BE2C (cell line): ENCODE measurements at regions not wholly inside any gene's neighbourhood (a gene's known extent, or its start where the extent isn't known, plus 50 kb on each side); places are given as distances from the start of the nearest gene placed in this dataset.

ENCODE experiments used
- DNase-seq: peaks from one replicate; pipeline ENCODE4 v3.0.0-alpha.2; 2020
- H3K27me3 ChIP-seq: fragments of 250-450 bp; sonication (Bioruptor Pico); 2 replicates; pipeline ENCODE4 v1.5.1; 2020; ENCODE audit warnings: mild to moderate bottlenecking
- H3K36me3 ChIP-seq: fragments of 250-450 bp; sonication (Bioruptor Pico); 2 replicates; pipeline ENCODE4 v1.5.1; 2020; ENCODE audit warnings: mild to moderate bottlenecking
- H3K4me1 ChIP-seq: fragments of 250-450 bp; sonication (Bioruptor Pico); 2 replicates; pipeline ENCODE4 v1.5.1; 2020
- H3K4me3 ChIP-seq: 2 replicates; pipeline ENCODE4 v1.5.1; 2011; ENCODE audit warnings: low read depth, low read length
- H3K9me3 ChIP-seq: fragments of 250-450 bp; sonication (Bioruptor Pico); 2 replicates; pipeline ENCODE4 v1.5.1; 2020
- TF ChIP-seq, protein P1 (sequence below): IDR thresholded peaks from 2 replicates; pipeline ENCODE4 v1.5.1; 2012; ENCODE audit warnings: mild to moderate bottlenecking, low read depth, low read length

DNA sequence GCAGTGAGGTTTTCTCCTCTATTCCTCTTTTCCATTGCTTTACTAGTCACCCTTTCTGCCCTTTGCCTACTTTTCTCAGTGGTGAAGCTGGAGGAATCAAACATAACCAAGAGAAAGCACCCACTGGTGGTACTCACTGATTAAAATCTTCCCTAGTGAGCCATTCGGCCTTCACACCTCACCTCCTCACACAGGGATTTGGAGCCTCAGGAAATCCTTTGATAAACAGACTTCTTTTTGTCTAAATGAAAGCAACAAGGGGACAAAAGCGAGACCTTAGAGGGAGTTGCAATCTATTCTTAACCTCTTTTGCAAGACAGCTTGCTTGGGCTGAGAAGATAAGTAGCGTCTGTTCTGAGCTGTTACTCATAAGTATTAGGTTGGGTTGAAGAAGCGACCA, 572.6 kb downstream of the ZNF674 start:
- TF ChIP-seq, protein P1, sequence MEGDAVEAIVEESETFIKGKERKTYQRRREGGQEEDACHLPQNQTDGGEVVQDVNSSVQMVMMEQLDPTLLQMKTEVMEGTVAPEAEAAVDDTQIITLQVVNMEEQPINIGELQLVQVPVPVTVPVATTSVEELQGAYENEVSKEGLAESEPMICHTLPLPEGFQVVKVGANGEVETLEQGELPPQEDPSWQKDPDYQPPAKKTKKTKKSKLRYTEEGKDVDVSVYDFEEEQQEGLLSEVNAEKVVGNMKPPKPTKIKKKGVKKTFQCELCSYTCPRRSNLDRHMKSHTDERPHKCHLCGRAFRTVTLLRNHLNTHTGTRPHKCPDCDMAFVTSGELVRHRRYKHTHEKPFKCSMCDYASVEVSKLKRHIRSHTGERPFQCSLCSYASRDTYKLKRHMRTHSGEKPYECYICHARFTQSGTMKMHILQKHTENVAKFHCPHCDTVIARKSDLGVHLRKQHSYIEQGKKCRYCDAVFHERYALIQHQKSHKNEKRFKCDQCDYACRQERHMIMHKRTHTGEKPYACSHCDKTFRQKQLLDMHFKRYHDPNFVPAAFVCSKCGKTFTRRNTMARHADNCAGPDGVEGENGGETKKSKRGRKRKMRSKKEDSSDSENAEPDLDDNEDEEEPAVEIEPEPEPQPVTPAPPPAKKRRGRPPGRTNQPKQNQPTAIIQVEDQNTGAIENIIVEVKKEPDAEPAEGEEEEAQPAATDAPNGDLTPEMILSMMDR = no peak

GRCh38 chrX:45959567-45959966, 585.7 kb downstream of the ZNF674 start:
- H3K4me1 ChIP-seq = no peaks in the 10 kb centered on the region
- H3K9me3 ChIP-seq = no peaks in the 10 kb centered on the region
- TF ChIP-seq, protein P1 = no peak
- H3K36me3 ChIP-seq = no peaks in the 10 kb centered on the region
- H3K27me3 ChIP-seq = no peaks in the 10 kb centered on the region
- H3K4me3 ChIP-seq = no peak overlapping the region
- DNase-seq = no peak

More for the DNA sequence above, 572.6 kb downstream of the ZNF674 start:
- Histone ChIP-seq H3K36me3 (no peaks in the 10 kb centered on the region), H3K27me3 (no peaks in the 10 kb centered on the region), H3K4me3 (no peak overlapping the region), H3K9me3 (no peaks in the 10 kb centered on the region), H3K4me1 (no peaks in the 10 kb centered on the region)
- DNase-seq = no peak

DNA sequence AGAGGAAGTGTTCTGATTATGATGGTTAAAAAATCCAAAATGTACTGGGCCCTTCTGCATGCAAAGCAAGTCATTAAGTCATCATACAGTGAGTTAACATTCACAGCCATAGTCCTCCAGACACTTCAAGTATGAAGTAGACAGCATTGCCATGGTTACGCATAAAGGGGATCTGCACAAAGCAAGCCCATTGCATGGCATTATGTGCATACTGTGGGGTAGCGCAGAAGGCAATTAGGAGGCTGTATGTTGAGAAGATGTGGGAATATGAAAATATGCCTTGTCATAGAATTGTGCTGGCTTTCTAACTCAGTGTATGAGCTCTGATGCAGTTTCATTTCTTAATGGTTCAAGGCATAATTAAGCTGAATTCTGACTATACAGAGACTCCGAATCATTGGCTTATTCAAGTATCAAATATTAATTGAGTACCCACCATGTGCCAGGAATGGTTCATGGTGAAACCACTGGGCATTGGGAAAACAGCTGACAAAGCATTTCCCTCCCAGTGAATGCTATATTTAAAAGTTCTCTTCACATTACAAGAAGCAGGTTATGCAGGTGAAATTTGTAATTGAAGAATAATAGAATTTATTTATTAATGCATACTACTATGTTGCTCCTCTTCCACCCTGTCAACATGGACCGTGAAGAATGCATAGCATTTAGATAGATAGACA, 588.9 kb downstream of the ZNF674 start:
- H3K36me3 ChIP-seq = no peaks in the 10 kb centered on the region
- H3K4me3 ChIP-seq = no peak overlapping the region
- no peaks in the 10 kb centered on the region for H3K4me1 ChIP-seq
- TF ChIP-seq, protein P1 = no peak
- no peaks in the 10 kb centered on the region for H3K9me3 ChIP-seq
- DNase-seq = no peak
- H3K27me3 ChIP-seq = no peaks in the 10 kb centered on the region

DNA sequence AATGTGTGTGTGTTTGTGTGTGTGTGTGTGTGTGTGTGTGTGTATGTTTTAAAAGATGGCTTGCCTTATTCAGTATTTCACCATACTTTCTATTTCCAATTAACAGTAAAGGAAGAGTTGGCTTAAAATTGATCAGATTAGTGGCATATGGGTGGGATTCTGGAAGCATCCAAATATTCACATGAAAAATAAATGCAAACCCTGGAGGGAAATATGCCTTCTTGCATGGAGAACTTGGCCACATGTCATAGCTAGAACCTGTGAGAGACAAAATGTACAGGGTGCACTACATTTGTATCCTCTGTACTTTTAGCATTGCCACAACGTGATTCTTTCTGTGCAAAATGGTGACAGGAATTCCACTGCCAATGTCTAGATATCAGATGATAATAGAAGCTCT, 589.6 kb downstream of the ZNF674 start:
- TF ChIP-seq, protein P1 = no peak
- H3K27me3 ChIP-seq = no peaks in the 10 kb centered on the region
- no peaks in the 10 kb centered on the region for H3K4me1 ChIP-seq
- H3K4me3 ChIP-seq = no peak overlapping the region
- no peaks in the 10 kb centered on the region for H3K36me3 ChIP-seq
- H3K9me3 ChIP-seq = no peaks in the 10 kb centered on the region
- DNase-seq = no peak

DNA sequence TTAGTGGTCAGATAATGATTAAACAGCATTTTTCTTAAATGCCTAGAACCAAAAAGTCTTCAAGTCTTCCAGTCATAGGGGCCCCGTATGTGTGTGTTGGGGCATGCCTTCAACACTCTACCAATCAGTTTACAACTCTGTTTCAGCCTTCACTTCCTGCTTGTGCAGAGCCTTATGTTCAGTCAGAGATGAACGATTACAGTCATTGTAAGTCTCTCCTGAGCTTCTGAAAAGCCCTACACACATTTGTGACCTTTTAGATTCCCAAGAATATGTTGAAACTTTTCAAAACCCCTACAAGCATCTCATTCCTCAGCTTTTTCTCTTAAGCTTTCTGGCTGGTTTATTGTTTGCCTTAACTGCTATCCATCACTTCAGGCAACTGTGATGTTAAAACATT, 591.2 kb downstream of the ZNF674 start:
- no peaks in the 10 kb centered on the region for H3K27me3 ChIP-seq
- H3K9me3 ChIP-seq = no peaks in the 10 kb centered on the region
- TF ChIP-seq, protein P1 = no peak
- no peak overlapping the region for H3K4me3 ChIP-seq
- H3K36me3 ChIP-seq = no peaks in the 10 kb centered on the region
- no peaks in the 10 kb centered on the region for H3K4me1 ChIP-seq
- DNase-seq = no peak

- Histone ChIP-seq H3K36me3 (no peaks in the 10 kb centered on the region), H3K4me1 (no peaks in the 10 kb centered on the region), H3K4me3 (no peak overlapping the region), H3K27me3 (no peaks in the 10 kb centered on the region), H3K9me3 (no peaks in the 10 kb centered on the region)
- TF ChIP-seq, protein P1 = no peak
- no peak for DNase-seq
Observed at GRCh38 chrX:45952030-45952429, 593.2 kb downstream of the ZNF674 start.
